Right lobe of liver (tissue), 6 donors: ENCODE measurements at regions not wholly inside any gene's neighbourhood (a gene's known extent, or its start where the extent isn't known, plus 50 kb on each side); places are given as distances from the start of the nearest gene placed in this dataset.

ENCODE experiments used
- ATAC-seq, 4 donors: fragments of 200-7000 bp; cut with Tn5 transposase; one replicate each; pipeline ENCODE4 v1.9.1; 2020; ENCODE audit warnings: mild to moderate bottlenecking in 4 of 4, moderate library complexity in 4 of 4
- DNase-seq, 3 donors: peaks; one replicate each; pipeline ENCODE4 v3.0.0-alpha.2; 2020
- H3K27ac ChIP-seq, 3 donors: fragments of 200-600 bp; one replicate each; pipeline ENCODE4 v1.8.0; 2022
- H3K27me3 ChIP-seq, 2 donors: fragments of 200-600 bp; one replicate each; pipeline ENCODE4 v1.8.0; 2022
- H3K36me3 ChIP-seq, 4 donors: fragments of 200-600 bp; sonication (generic) in 1 of 4; one replicate each; pipeline versions ENCODE4 v1.5.1 to v1.8.0; 2017 to 2022; ENCODE audit warnings: control low read depth in 1 of 4
- H3K4me1 ChIP-seq, 4 donors: fragments of 200-600 bp; sonication (generic) in 1 of 4; one replicate each; pipeline versions ENCODE4 v1.5.1 to v1.8.0; 2017 to 2022; ENCODE audit warnings: control low read depth in 1 of 4
- H3K4me3 ChIP-seq, 3 donors: fragments of 200-600 bp; one replicate each; pipeline ENCODE4 v1.8.0; 2022
- H3K9me3 ChIP-seq, 4 donors: fragments of 200-600 bp; sonication (generic) in 1 of 4; one replicate each; pipeline versions ENCODE4 v1.5.1 to v1.8.0; 2017 to 2022; ENCODE audit warnings: control low read depth in 1 of 4
- POLR2A ChIP-seq: fragments of 450-650 bp; IDR thresholded peaks from one replicate; pipeline ENCODE4 v1.6.1; 2017; ENCODE audit warnings: antibody characterized with exemption, mild to moderate bottlenecking
- WGBS: methylation state at CpG from one replicate; pipeline ENCODE4 v1.1.6; 2018; ENCODE audit warnings: low coverage, low lambda C conversion rate; ENCODE audit not compliant: insufficient coverage; ENCODE audit errors: missing lambda C conversion rate; 5-methylcytosine and 5-hydroxymethylcytosine counted together
- intact Hi-C, 2 donors: fragments of 100-400 bp; cut with DNase I; formaldehyde crosslinking; loops; one replicate each; pipeline versions ENCODE4 v1.11.2 to v1.14.1; 2022
- TF ChIP-seq, protein P1 (sequence below), 4 donors: fragments of 200-600 bp in 3 of 4; fragments of 450-650 bp in 1 of 4; IDR thresholded peaks; one replicate each; pipeline versions ENCODE4 v1.5.1 to v1.8.0; 2016 to 2022; ENCODE audit warnings: antibody characterized with exemption in 4 of 4, mild to moderate bottlenecking in 2 of 4
- donor health status: DM: no; HTN: yes; CAD: no.
- donor health status: DM: no; HTN: no; CAD: no.
- donor health status: DM: no; HTN: no; CAD: no.
- donor health status: DM: no; HTN: yes; CAD: no.
- donor health status: DM: no; HTN: yes; CAD: no.

GRCh38 chr2:191486584-191487320, 191.2 kb upstream of the NABP1 start:
- ATAC-seq (no peak), DNase-seq (no peak)
- no peak for TF ChIP-seq POLR2A
- TF ChIP-seq, protein P1, sequence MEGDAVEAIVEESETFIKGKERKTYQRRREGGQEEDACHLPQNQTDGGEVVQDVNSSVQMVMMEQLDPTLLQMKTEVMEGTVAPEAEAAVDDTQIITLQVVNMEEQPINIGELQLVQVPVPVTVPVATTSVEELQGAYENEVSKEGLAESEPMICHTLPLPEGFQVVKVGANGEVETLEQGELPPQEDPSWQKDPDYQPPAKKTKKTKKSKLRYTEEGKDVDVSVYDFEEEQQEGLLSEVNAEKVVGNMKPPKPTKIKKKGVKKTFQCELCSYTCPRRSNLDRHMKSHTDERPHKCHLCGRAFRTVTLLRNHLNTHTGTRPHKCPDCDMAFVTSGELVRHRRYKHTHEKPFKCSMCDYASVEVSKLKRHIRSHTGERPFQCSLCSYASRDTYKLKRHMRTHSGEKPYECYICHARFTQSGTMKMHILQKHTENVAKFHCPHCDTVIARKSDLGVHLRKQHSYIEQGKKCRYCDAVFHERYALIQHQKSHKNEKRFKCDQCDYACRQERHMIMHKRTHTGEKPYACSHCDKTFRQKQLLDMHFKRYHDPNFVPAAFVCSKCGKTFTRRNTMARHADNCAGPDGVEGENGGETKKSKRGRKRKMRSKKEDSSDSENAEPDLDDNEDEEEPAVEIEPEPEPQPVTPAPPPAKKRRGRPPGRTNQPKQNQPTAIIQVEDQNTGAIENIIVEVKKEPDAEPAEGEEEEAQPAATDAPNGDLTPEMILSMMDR (IDR thresholded peaks at IDR 0.05): no peak

DNA sequence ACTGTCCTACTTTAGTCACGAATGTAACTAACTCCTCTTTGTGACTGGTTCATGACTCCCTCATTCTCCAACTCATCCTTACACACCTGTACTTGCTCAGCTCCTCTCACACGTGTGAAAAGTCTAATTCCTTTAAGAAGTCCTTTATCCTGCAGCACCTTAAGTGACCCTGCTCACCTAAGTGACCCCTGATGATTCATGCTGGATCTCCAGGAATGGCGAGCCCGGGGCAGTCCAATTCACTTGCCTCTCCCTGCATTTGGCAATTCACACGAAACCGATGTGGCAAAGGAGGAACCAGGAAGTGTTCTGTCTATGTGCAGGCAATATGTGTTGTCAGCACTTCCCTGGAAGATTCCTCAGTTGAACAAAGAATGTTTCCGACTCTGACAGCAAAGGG, 189.8 kb upstream of the NABP1 start:
- no peak for TF ChIP-seq POLR2A
- TF ChIP-seq, protein P1 (IDR thresholded peaks at IDR 0.05): no peak
- Histone ChIP-seq H3K4me3 (no peak overlapping the region), H3K9me3 (peaks cover 0 to 6% (median 0%) of the 10 kb centered on the region in 4 donors), H3K27ac (no peak overlapping the region), H3K4me1 (no peaks in the 10 kb centered on the region), H3K36me3 (no peaks in the 10 kb centered on the region), H3K27me3 (no peaks in the 10 kb centered on the region)
- ATAC-seq (no peak), DNase-seq (no peak)
- WGBS: 59% methylated on average over 6 of the region's 7 CpGs
- intact Hi-C loops: no loop called here

More at GRCh38 chr2:191486584-191487320, 191.2 kb upstream of the NABP1 start:
- Histone ChIP-seq H3K27ac (no peak overlapping the region), H3K27me3 (no peaks in the 10 kb centered on the region), H3K4me1 (no peaks in the 10 kb centered on the region), H3K36me3 (no peaks in the 10 kb centered on the region), H3K4me3 (no peak overlapping the region), H3K9me3 (peaks cover 0 to 6% (median 1%) of the 10 kb centered on the region in 4 donors)
- WGBS: 65% methylated on average over 2 of the region's 3 CpGs
- intact Hi-C loops: no loop called here

DNA sequence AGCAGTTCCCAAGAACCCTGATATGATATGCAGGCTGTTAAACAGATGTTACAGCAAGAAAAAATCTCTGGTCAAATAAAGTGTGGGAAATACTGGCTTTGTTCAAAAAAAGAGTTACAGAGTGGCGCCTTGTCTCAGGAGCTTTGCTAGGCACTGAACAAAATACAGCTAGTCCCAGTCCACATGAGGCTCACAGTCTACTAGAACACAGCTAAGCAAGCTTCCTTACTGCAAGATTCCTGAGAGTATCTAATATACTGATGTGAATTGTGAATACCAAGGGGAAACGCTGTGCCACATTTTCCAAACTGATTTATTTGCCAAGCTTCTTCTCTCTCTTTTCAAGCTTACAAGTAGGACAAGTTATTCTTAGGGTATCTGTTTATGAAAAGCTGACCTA, 188.8 kb upstream of the NABP1 start:
- WGBS: 59% methylated on average over 2 of the region's 2 CpGs
- Histone ChIP-seq H3K4me3 (no peak overlapping the region), H3K27me3 (no peaks in the 10 kb centered on the region), H3K36me3 (no peaks in the 10 kb centered on the region), H3K27ac (no peak overlapping the region), H3K9me3 (no peaks in the 10 kb centered on the region), H3K4me1 (no peaks in the 10 kb centered on the region)
- DNase-seq (no peak), ATAC-seq (no peak)
- intact Hi-C loops: no loop called here
- TF ChIP-seq, protein P1 (IDR thresholded peaks at IDR 0.05): no peak
- no peak for TF ChIP-seq POLR2A

GRCh38 chr2:191496838-191497237, 181.1 kb upstream of the NABP1 start:
- Histone ChIP-seq H3K36me3 (no peaks in the 10 kb centered on the region), H3K27me3 (no peaks in the 10 kb centered on the region), H3K4me1 (no peaks in the 10 kb centered on the region), H3K27ac (no peak overlapping the region), H3K4me3 (no peak overlapping the region), H3K9me3 (no peaks in the 10 kb centered on the region)
- TF ChIP-seq, protein P1 (IDR thresholded peaks at IDR 0.05): no peak
- no peak for TF ChIP-seq POLR2A
- intact Hi-C loops: no loop called here
- WGBS: 93% methylated on average over 2 of the region's 2 CpGs
- ATAC-seq (no peak), DNase-seq (no peak)
